ENCODE measurements at regions not wholly inside any gene's neighbourhood (a gene's known extent, or its start where the extent isn't known, plus 50 kb on each side); places are given as distances from the start of the nearest gene placed in this dataset.
"Not testable (repeated sequence)": the region's sequence is repeated elsewhere in the genome, so short reads cannot be mapped to it uniquely, and the experiment has no call there.

GRCh38 chr1:78203410-78203982 is 157.7 kb downstream of the GIPC2 start:
- DNase-seq = not testable (repeated sequence)

- DNase-seq = no peak
Observed at GRCh38 chr1:78210175-78210574, 164.4 kb downstream of the GIPC2 start.

GRCh38 chr1:78211483-78212092 is 165.8 kb downstream of the GIPC2 start:
- no peak for DNase-seq

- DNase-seq = no peak
Observed at GRCh38 chr1:78214334-78214733, 168.6 kb downstream of the GIPC2 start.

GRCh38 chr1:78222225-78222959 is 176.6 kb downstream of the GIPC2 start:
- DNase-seq = no peak

- no peak for DNase-seq
Observed at GRCh38 chr1:78222960-78223358, 177.2 kb downstream of the GIPC2 start.

- no peak for DNase-seq
Observed at GRCh38 chr1:78223417-78224215, 177.8 kb downstream of the GIPC2 start.

GRCh38 chr1:78224246-78224785 is 178.6 kb downstream of the GIPC2 start:
- DNase-seq = no peak

- DNase-seq = no peak
Observed at GRCh38 chr1:78224861-78225552, 179.2 kb downstream of the GIPC2 start.

GRCh38 chr1:78226784-78227183 is 181.0 kb downstream of the GIPC2 start:
- no peak for DNase-seq

- no peak for DNase-seq
Observed at GRCh38 chr1:78227705-78228635, 182.2 kb downstream of the GIPC2 start.

GRCh38 chr1:78229344-78229743 is 183.6 kb downstream of the GIPC2 start:
- DNase-seq = no peak

GRCh38 chr1:78231477-78231876 is 185.7 kb downstream of the GIPC2 start:
- DNase-seq = no peak

- DNase-seq = no peak
Observed at GRCh38 chr1:78231894-78232293, 186.1 kb downstream of the GIPC2 start.

- DNase-seq = no peak
Observed at GRCh38 chr1:78232630-78233029, 186.9 kb downstream of the GIPC2 start.

- no peak for DNase-seq
Observed at GRCh38 chr1:78234496-78234895, 188.7 kb downstream of the GIPC2 start.

GRCh38 chr1:78236716-78237115 is 190.9 kb downstream of the GIPC2 start:
- no peak for DNase-seq

GRCh38 chr1:78237364-78237916 is 191.7 kb downstream of the GIPC2 start:
- DNase-seq = no peak

GRCh38 chr1:78240191-78240590 is 194.4 kb downstream of the GIPC2 start:
- DNase-seq = no peak

GRCh38 chr1:78240755-78241154 is 195.0 kb downstream of the GIPC2 start:
- no peak for DNase-seq

GRCh38 chr1:78247079-78247478 is 201.3 kb downstream of the GIPC2 start:
- no peak for DNase-seq

All from hematopoietic multipotent progenitor cell treated with erythropoietin and hydrocortisone succinate and interleukin-3 and kit ligand, for 4 days (in vitro differentiated cells).